HL-60 (cell line): ENCODE measurements at regions not wholly inside any gene's neighbourhood (a gene's known extent, or its start where the extent isn't known, plus 50 kb on each side); places are given as distances from the start of the nearest gene placed in this dataset.

Source experiments
- DNase-seq, 2 experiments: peaks; one replicate each; pipeline ENCODE4 v3.0.0-alpha.2; 2010 to 2020; ENCODE audit warnings: low read depth in 1 of 2, low spot score in 1 of 2
- H3K27ac ChIP-seq: fragments of 250-450 bp; sonication (Bioruptor Pico); replicated peaks from 2 replicates; pipeline ENCODE4 v1.5.1; 2020; ENCODE audit warnings: mild to moderate bottlenecking, moderate library complexity
- H3K27me3 ChIP-seq: fragments of 250-450 bp; sonication (Bioruptor Pico); 2 replicates; pipeline ENCODE4 v1.5.1; 2021; ENCODE audit warnings: mild to moderate bottlenecking, moderate library complexity; ENCODE audit not compliant: insufficient read depth, poor library complexity, severe bottlenecking
- H3K4me3 ChIP-seq: replicated peaks from 2 replicates; pipeline ENCODE4 v1.5.1; 2011; ENCODE audit warnings: mild to moderate bottlenecking, control low read depth, low read length; ENCODE audit not compliant: insufficient read depth
- CTCF ChIP-seq: IDR thresholded peaks from one replicate; pipeline ENCODE4 v1.5.1; 2011; ENCODE audit warnings: low read length, control low read depth, inconsistent platforms; ENCODE audit not compliant: insufficient read depth
- GABPA ChIP-seq: IDR thresholded peaks from 2 replicates; pipeline ENCODE4 v1.6.1; 2012; ENCODE audit warnings: low read depth
- POLR2AphosphoS5 ChIP-seq: IDR thresholded peaks from 2 replicates; pipeline ENCODE4 v1.6.1; 2012; ENCODE audit warnings: low read depth
- SPI1 ChIP-seq: IDR thresholded peaks from 2 replicates; pipeline ENCODE4 v1.6.1; 2012; ENCODE audit warnings: low read depth, mild to moderate bottlenecking, borderline replicate concordance
- TF ChIP-seq, protein P1 (sequence below): IDR thresholded peaks from 2 replicates; pipeline ENCODE4 v1.6.1; 2012; ENCODE audit warnings: low read depth; ENCODE audit not compliant: insufficient replicate concordance

GRCh38 chr5:161027763-161028162 is 175.8 kb upstream of the ATP10B start:
- Histone ChIP-seq H3K4me3 (no peak overlapping the region), H3K27ac (no peak overlapping the region), H3K27me3 (no peaks in the 10 kb centered on the region)
- no peak for DNase-seq
- TF ChIP-seq SPI1, result no peak
- no peak for TF ChIP-seq GABPA
- TF ChIP-seq POLR2AphosphoS5, result no peak
- TF ChIP-seq, protein P1, sequence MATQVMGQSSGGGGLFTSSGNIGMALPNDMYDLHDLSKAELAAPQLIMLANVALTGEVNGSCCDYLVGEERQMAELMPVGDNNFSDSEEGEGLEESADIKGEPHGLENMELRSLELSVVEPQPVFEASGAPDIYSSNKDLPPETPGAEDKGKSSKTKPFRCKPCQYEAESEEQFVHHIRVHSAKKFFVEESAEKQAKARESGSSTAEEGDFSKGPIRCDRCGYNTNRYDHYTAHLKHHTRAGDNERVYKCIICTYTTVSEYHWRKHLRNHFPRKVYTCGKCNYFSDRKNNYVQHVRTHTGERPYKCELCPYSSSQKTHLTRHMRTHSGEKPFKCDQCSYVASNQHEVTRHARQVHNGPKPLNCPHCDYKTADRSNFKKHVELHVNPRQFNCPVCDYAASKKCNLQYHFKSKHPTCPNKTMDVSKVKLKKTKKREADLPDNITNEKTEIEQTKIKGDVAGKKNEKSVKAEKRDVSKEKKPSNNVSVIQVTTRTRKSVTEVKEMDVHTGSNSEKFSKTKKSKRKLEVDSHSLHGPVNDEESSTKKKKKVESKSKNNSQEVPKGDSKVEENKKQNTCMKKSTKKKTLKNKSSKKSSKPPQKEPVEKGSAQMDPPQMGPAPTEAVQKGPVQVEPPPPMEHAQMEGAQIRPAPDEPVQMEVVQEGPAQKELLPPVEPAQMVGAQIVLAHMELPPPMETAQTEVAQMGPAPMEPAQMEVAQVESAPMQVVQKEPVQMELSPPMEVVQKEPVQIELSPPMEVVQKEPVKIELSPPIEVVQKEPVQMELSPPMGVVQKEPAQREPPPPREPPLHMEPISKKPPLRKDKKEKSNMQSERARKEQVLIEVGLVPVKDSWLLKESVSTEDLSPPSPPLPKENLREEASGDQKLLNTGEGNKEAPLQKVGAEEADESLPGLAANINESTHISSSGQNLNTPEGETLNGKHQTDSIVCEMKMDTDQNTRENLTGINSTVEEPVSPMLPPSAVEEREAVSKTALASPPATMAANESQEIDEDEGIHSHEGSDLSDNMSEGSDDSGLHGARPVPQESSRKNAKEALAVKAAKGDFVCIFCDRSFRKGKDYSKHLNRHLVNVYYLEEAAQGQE, result no peak
- TF ChIP-seq CTCF, result no peak

GRCh38 chr5:161023551-161023950 is 171.5 kb upstream of the ATP10B start:
- Histone ChIP-seq H3K27ac (no peak overlapping the region), H3K27me3 (no peaks in the 10 kb centered on the region), H3K4me3 (no peak overlapping the region)
- DNase-seq, result no peak
- no peak for TF ChIP-seq GABPA
- TF ChIP-seq, protein P1, result no peak
- no peak for TF ChIP-seq CTCF

- Histone ChIP-seq H3K27me3 (no peaks in the 10 kb centered on the region), H3K27ac (no peak overlapping the region), H3K4me3 (no peak overlapping the region)
- DNase-seq, result no peak
- TF ChIP-seq, protein P1, result no peak
- TF ChIP-seq CTCF (no peak), SPI1 (no peak), POLR2AphosphoS5 (no peak), GABPA (no peak)
These were observed 170.1 kb upstream of the ATP10B start for GRCh38 chr5:161022151-161022550.
